ENCODE measurements at regions not wholly inside any gene's neighbourhood (a gene's known extent, or its start where the extent isn't known, plus 50 kb on each side); places are given as distances from the start of the nearest gene placed in this dataset.
A peak's percentile ranks its signal among the peaks of the same experiment; 100 is the strongest.
"Not testable (repeated sequence)": the region's sequence is repeated elsewhere in the genome, so short reads cannot be mapped to it uniquely, and the experiment has no call there.

DNA sequence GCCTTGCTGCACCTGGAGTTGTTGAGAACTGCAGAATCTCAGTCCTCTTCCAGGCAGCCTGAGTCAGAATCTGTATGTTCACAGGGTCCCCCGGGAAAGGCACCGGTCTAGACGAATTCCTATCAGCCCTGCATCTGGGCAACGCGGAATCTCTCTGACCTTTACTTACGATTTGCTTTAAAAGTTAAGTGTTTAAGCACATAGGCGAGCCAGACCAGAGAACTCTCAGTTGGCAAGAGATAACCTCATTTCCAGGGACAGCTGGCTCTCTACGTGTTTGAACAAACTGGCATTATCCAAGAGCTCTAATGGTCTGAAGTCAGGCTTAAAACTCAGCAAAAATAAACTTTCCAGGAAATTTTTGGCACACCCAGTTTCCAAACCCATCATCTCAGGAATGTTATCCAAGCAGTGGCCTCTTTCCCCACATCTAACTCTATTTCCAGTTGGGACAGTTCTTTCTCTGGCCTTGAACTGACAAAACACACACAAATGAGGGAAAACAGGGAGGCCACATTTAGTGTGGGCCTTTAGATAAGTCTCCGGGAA lies 53.4 kb downstream of the HES1 start:
- Histone ChIP-seq H3K9me2 (replicated peaks; ENCODE audit: low read depth, low read length) (no peaks in the 10 kb centered on the region), H2AFZ (ENCODE audit: low read length) (no peak overlapping the region), H3K27me3 (ENCODE audit: insufficient read depth, low read length, poor library complexity, severe bottlenecking) (no peaks in the 10 kb centered on the region), H3K9ac (ENCODE audit: low read depth, low read length, poor library complexity, severe bottlenecking) (no peak overlapping the region), H3K4me3 (ENCODE audit: low read length, poor library complexity, severe bottlenecking) (no peak overlapping the region), H4K20me1 (ENCODE audit: insufficient read depth, low read length, poor library complexity, severe bottlenecking) (no peaks in the 10 kb centered on the region), H3F3A (ENCODE audit: low read depth) (no peaks in the 10 kb centered on the region), H3K4me1 (ENCODE audit: insufficient read depth, low read length, poor library complexity, severe bottlenecking) (peaks cover 20% of the 10 kb centered on the region), H3K79me2 (ENCODE audit: insufficient read depth, low read length) (no peaks in the 10 kb centered on the region), H3K4me2 (ENCODE audit: low read depth, low read length, poor library complexity, severe bottlenecking) (no peak overlapping the region), H3K9me3 (ENCODE audit: insufficient read depth, low read depth, low read length) (no peaks in the 10 kb centered on the region), H3K36me3 (ENCODE audit: insufficient read depth, low read length) (no peaks in the 10 kb centered on the region)
- TF ChIP-seq CTCF (conservative IDR thresholded peaks at IDR 0.05; ENCODE audit: low read length) (no peak), EZH2phosphoT487 (IDR thresholded peaks at IDR 0.05; ENCODE audit: borderline replicate concordance) (no peak)

DNA sequence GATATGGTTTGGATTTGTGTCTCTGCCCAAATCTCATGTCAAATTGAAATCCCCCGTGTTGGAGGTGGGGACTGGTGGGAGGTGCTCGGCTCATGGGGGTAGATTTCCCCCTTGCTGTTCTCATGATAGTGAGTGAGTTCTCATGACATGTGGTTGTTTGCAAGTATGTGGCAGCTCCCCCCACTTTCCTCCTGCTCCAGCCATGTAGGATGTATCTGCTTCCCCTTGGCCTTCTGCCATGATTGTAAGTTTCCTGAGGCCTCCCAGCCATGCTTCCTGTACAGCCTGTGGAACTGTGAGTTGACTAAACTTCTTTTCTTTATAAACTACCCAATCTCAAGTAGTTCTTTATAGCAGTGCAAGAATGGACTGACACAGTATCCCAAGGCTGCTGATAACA lies 55.9 kb downstream of the HES1 start:
- H3K9ac ChIP-seq (ENCODE audit: low read depth, low read length, poor library complexity, severe bottlenecking); H2AFZ ChIP-seq (ENCODE audit: low read length); H3K27me3 ChIP-seq (ENCODE audit: insufficient read depth, low read length, poor library complexity, severe bottlenecking); H3K9me2 ChIP-seq (replicated peaks; ENCODE audit: low read depth, low read length); H3K79me2 ChIP-seq (ENCODE audit: insufficient read depth, low read length); H4K20me1 ChIP-seq (ENCODE audit: insufficient read depth, low read length, poor library complexity, severe bottlenecking); H3K9me3 ChIP-seq (ENCODE audit: insufficient read depth, low read depth, low read length); H3K4me3 ChIP-seq (ENCODE audit: low read length, poor library complexity, severe bottlenecking); H3F3A ChIP-seq (ENCODE audit: low read depth); H3K4me2 ChIP-seq (ENCODE audit: low read depth, low read length, poor library complexity, severe bottlenecking); H3K36me3 ChIP-seq (ENCODE audit: insufficient read depth, low read length): not testable (repeated sequence)
- peaks cover 26% of the 10 kb centered on the region for H3K4me1 ChIP-seq (ENCODE audit: insufficient read depth, low read length, poor library complexity, severe bottlenecking)

- Histone ChIP-seq H2AFZ (ENCODE audit: low read length) (peak overlapping the region; percentile 57), H3K9me2 (replicated peaks; ENCODE audit: low read depth, low read length) (no peaks in the 10 kb centered on the region), H3K36me3 (ENCODE audit: insufficient read depth, low read length) (no peaks in the 10 kb centered on the region), H3K27me3 (ENCODE audit: insufficient read depth, low read length, poor library complexity, severe bottlenecking) (no peaks in the 10 kb centered on the region), H3K79me2 (ENCODE audit: insufficient read depth, low read length) (no peaks in the 10 kb centered on the region), H4K20me1 (ENCODE audit: insufficient read depth, low read length, poor library complexity, severe bottlenecking) (no peaks in the 10 kb centered on the region), H3K4me1 (ENCODE audit: insufficient read depth, low read length, poor library complexity, severe bottlenecking) (peaks cover 26% of the 10 kb centered on the region), H3K4me2 (ENCODE audit: low read depth, low read length, poor library complexity, severe bottlenecking) (no peak overlapping the region), H3K4me3 (ENCODE audit: low read length, poor library complexity, severe bottlenecking) (no peak overlapping the region), H3K9ac (ENCODE audit: low read depth, low read length, poor library complexity, severe bottlenecking) (no peak overlapping the region), H3F3A (ENCODE audit: low read depth) (no peaks in the 10 kb centered on the region), H3K9me3 (ENCODE audit: insufficient read depth, low read depth, low read length) (no peaks in the 10 kb centered on the region)
- no peak for TF ChIP-seq CTCF (conservative IDR thresholded peaks at IDR 0.05; ENCODE audit: low read length)
Measured at GRCh38 chr3:194194051-194194756, 58.3 kb downstream of the HES1 start.

- Histone ChIP-seq H3F3A (ENCODE audit: low read depth) (no peaks in the 10 kb centered on the region), H2AFZ (ENCODE audit: low read length) (peak overlapping the region; percentile 57), H3K4me3 (ENCODE audit: low read length, poor library complexity, severe bottlenecking) (no peak overlapping the region), H3K4me1 (ENCODE audit: insufficient read depth, low read length, poor library complexity, severe bottlenecking) (peaks cover 26% of the 10 kb centered on the region), H3K9ac (ENCODE audit: low read depth, low read length, poor library complexity, severe bottlenecking) (no peak overlapping the region), H3K9me3 (ENCODE audit: insufficient read depth, low read depth, low read length) (no peaks in the 10 kb centered on the region), H3K4me2 (ENCODE audit: low read depth, low read length, poor library complexity, severe bottlenecking) (no peak overlapping the region), H3K79me2 (ENCODE audit: insufficient read depth, low read length) (no peaks in the 10 kb centered on the region), H3K9me2 (replicated peaks; ENCODE audit: low read depth, low read length) (no peaks in the 10 kb centered on the region), H3K36me3 (ENCODE audit: insufficient read depth, low read length) (no peaks in the 10 kb centered on the region), H4K20me1 (ENCODE audit: insufficient read depth, low read length, poor library complexity, severe bottlenecking) (no peaks in the 10 kb centered on the region), H3K27me3 (ENCODE audit: insufficient read depth, low read length, poor library complexity, severe bottlenecking) (no peaks in the 10 kb centered on the region)
- TF ChIP-seq CTCF (conservative IDR thresholded peaks at IDR 0.05; ENCODE audit: low read length), result no peak
- no peak for TF ChIP-seq EZH2phosphoT487 (IDR thresholded peaks at IDR 0.05; ENCODE audit: borderline replicate concordance)
Measured at GRCh38 chr3:194194757-194195085, 58.8 kb downstream of the HES1 start.

Data from Loucy (cell line).